HG02623 (cell line): ENCODE measurements at regions not wholly inside any gene's neighbourhood (a gene's known extent, or its start where the extent isn't known, plus 50 kb on each side); places are given as distances from the start of the nearest gene placed in this dataset.

ENCODE experiments used
- ATAC-seq: cut with Tn5 transposase; IDR thresholded peaks from one replicate; pipeline ENCODE4 v1.9.1; 2021; ENCODE audit warnings: moderate library complexity; ENCODE audit not compliant: unreplicated experiment

DNA sequence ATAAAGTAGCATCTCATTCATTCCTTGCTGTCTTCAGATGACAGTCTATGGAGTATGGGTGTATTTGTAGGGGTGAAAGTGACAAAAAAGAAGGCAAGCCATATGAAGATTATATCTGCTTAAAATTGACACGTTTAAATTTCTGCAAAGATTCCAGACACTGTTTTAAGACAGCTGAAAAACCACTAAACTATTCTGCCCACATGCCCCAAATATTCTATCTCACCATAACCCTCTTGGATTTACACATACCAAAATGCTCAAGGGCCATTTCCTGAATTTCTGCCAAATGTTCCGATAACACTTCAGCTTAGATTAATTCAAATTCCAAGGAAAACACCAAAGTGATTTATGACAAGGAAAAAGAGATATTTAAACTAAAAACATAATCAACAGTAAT is 99.9 kb upstream of the IL6 start:
- no peak for ATAC-seq

GRCh38 chr7:22625251-22625650 is 101.7 kb upstream of the IL6 start:
- no peak for ATAC-seq

GRCh38 chr7:22624781-22625180 is 102.2 kb upstream of the IL6 start:
- ATAC-seq: no peak

DNA sequence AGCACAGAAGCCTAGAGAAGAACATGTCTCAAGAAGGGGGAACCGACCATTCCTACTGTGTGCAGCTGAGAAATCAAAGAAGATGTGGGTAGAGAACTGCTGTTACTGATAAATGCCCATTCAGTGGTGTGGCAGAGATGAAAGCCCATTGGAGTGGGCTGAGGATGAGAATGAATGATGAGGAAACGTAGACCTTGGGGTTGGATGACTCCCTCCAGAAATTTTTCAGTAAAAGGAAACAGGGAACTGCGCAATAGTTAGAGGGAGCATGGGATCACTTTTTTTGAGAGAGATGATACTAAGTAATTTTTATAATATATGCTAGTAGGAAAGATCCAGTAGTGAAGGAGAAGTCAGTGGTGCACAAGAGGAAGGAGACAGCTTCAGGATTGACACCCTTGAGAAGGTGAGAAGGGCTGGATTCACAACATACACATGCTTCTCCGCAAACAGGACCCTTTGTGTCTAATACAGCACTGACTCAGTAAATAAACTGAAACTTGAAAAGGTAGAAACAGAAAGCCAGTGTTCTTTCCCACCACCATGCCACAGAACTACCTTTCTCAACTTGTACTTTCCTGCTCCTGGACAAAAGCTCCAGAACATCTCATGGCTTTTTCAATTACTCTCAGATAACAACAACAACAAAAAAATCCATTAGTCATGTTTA is 104.7 kb upstream of the IL6 start:
- no peak for ATAC-seq

GRCh38 chr7:22618528-22618927 is 108.5 kb upstream of the IL6 start:
- no peak for ATAC-seq

- no peak for ATAC-seq
Observed at GRCh38 chr7:22617166-22617565, 109.8 kb upstream of the IL6 start.

GRCh38 chr7:22613496-22613895 is 113.5 kb upstream of the IL6 start:
- ATAC-seq: no peak

DNA sequence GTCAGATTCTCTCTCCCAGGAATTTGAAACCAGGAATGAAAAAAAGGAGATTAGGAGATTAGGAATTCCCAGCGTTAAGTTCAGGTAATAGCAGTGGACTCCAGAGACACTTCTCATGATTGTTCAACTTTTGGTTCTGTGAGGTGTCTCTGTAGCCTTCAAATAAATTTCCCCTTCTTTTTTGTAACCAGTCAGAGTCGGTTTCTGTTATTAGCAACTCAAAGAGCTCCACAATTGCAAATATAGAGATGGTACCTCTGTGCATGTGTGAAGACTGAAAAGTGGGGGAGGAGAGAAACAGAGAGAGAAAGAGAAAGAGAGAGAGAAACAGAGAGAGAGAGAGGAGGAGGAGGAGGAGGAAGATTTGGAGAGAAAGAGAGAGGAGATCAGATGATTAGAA is 112.8 kb upstream of the STEAP1B start:
- peak; percentile 51 for ATAC-seq

DNA sequence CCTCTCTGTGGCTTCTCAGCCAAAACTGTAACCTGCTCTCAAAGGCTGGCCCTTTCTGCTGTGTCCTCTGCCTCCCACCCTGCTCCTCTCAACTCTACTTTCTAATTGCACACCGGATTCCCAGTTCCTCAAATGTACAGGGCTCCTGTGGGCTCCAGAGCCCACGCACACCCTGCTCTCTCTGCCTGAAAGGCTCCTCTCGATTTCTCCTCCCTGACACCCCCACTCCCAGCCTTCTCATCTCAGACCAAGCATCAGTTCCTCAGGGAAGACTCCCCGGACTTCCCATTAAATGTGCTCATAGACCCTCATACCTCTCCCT is 111.7 kb upstream of the STEAP1B start:
- ATAC-seq: peak; percentile 63

DNA sequence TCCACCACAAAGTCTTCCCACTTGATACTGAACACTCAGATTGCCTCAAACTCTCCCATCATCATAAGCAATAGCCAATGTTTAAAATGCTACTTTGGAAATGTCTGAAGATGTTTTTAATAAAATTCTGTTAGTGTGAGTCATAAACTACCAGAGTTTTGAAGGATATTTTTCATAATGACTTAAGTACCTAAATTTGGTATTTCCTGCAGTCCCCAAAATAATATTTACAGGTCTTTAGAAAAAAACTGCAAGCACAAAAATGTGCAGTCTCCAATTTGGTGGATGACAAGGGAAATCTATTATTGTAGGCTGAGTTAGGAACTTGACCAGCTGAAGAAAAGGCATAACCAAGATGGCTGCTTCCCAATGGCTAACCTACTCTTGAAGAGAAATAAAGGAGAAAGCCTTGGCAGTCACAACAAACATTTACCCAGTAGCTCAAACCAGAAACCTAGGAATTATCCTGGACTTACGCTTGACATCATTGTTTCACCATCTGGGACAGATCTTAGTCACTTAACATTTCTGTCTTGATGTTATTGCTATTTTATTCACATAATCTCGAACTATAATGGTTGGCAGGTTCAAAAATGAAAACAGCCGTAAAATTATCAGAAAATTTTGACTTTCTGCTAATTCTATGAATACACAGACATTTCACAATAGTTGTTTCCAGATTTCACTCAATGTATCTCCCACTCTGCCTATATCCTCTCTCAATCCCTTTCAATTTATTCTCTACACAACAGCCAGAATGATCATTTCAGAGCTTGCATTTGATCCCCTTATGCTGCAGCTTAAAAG is 111.2 kb upstream of the STEAP1B start:
- no peak for ATAC-seq

DNA sequence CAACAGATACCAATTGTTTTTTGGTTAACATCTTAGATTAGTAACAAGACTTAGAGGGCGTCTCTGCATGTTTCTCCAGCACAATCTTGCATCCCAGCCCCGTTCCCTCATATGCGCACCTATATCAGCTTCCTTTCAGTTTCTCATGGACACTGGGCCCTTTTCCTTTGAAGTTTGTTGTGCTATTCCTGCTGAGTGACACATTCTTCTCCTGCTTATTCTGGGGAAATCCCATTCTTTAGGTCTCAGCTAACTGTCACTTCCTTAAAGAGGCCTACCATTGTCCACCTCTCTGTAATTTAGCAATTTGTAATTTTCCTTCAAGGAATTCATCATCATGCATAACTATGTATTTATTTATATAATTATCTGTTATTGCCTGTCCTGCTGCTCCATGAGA is 110.3 kb upstream of the STEAP1B start:
- ATAC-seq: no peak

- no peak for ATAC-seq
Observed at GRCh38 chr7:22607180-22607579, 107.2 kb upstream of the STEAP1B start.

DNA sequence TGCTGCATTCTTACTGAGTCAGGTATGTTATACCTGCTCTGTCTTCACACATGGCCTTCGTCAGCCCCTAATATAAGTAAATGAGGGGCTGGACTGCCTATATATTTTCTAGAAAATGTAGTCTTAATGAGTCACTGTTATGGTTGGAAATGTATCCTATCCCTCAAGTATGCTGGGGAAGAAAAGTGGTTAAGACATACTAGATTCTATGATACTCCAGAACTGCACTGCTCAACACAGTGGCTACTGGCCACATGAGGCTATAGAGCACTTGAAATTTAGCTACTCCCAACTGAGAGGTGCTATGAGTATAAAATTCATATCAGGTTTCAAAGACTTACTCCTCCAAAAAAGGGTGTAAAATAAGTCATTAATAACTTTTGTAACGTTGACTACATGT is 104.3 kb upstream of the STEAP1B start:
- ATAC-seq: no peak

DNA sequence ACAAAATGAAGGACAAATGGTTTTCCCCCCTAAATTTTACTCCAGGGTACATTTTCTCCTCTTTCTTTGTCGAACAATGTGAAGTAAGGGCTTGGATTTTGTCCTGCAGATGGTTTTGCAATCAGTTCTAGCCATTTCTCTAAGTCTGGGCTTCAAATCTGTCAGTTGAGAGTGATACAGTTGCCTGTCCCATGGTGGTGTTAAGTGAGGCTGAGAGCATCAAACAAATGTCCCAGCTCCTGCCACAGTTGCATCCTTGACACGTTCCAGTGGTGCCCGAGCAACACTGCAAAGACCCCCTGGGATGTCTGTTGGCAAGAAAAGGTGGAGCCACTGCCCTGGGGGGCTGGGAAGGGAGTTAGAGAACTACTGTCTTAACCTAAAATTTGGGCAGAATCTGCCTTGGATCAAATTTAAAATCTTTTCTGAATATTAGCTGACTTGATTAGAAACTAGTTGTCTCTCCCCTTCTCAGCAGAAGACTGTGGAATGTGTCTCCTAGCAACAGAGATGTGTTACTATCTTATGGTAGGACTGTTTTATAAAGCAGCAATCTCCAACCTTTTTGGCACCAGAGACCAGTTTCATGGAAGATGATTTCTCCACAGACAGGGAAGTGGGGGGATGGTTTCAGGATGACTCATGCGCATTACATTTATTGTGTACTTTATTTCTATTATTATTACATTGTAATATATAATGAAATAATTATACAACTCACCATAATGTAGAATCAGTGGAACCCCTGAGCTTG is 102.0 kb upstream of the STEAP1B start:
- no peak for ATAC-seq

DNA sequence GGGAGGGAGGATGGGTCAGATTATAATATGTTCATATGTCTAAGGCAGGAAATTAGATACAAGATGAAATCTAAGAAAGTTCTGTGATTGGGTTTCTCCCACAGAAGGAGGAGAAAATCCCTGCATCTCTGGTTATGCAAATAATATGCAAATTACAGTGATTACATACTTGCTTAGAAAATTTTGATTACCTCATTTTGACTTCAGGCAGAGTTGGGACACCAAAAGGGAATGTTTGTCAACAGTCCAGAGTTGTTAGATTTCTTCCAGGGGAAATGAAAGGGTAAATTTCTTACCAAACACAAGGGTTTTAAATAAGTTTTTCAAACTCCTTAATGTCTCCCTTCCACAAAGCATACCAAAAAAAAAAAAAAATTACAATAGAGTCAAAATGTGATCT is 101.4 kb upstream of the STEAP1B start:
- ATAC-seq: no peak

- no peak for ATAC-seq
Observed at GRCh38 chr7:22601003-22601402, 101.0 kb upstream of the STEAP1B start.

DNA sequence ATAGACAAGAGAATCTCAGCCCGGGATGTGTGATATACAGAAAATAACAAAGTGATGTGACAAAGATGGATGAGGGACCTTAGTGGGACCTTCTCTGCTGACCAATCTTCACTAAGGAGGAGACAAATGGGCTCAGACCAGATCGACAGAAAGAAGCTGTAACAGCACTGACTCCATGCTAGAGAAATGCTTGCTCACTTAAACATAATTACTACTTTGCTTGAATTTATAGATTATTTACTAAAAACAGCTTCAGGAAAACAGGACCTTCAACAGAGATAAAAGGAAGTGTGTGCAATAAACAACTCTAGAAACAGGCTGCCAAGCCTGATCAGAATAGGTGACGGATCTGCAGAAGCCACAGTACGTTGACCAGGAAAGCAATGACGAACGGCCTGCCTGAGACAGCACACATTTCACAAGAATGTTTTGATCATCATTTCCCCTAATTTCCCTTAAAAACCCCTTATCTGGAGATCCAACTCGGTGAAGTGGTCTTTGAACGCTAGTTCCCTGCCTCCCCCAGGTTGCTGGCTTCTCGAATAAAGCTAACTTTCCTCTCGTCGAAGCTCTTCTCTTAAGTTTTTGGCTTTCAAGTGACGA is 98.4 kb upstream of the STEAP1B start:
- ATAC-seq: no peak

DNA sequence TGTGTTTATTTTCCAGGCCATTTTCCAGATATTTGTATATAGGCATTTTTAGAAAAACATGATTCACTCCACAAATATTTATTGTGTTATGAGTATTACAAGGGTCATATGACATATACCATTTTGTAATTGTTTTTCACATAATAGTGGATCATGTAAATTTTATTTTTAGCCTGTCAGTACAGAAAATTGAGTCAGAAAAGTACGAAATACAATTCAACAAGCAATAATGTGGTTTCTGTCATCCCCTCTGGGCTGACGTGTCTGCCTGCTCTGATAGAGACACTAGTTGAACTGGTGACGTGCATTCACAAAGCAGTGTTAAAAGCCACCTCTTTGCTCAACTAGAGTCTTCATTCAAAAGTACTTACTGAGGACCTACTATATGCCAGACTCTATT is 97.9 kb upstream of the STEAP1B start:
- no peak for ATAC-seq

GRCh38 chr7:22596763-22597400 is 96.9 kb upstream of the STEAP1B start:
- no peak for ATAC-seq

DNA sequence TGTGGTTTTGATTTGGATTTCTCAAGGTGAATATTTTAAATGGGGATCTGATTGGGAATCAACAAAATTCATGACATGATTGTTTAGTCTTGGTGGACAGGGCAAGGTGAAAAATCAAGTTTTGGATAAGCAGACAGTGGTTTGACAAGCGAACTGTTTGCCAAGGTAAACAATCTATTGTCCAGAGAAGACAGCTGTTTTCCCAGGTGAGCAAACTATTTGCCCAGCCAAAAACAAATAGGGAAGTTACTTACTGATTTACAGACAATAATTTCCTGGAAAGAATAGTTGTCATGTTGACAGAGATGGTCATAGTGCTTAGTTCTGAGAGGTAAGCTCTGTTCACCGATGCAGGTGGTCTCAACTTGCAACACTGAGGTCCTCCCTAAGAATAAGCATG is 94.0 kb upstream of the STEAP1B start:
- ATAC-seq: no peak

GRCh38 chr7:22591271-22591670 is 91.3 kb upstream of the STEAP1B start:
- no peak for ATAC-seq
